SKM-1 (cell line): ENCODE measurements at regions not wholly inside any gene's neighbourhood (a gene's known extent, or its start where the extent isn't known, plus 50 kb on each side); places are given as distances from the start of the nearest gene placed in this dataset.

Experiments used
- DNase-seq: peaks from one replicate; lab custom pipeline; 2025; ENCODE audit not compliant: unreplicated experiment; lab: John Stamatoyannopoulos, UW

DNA sequence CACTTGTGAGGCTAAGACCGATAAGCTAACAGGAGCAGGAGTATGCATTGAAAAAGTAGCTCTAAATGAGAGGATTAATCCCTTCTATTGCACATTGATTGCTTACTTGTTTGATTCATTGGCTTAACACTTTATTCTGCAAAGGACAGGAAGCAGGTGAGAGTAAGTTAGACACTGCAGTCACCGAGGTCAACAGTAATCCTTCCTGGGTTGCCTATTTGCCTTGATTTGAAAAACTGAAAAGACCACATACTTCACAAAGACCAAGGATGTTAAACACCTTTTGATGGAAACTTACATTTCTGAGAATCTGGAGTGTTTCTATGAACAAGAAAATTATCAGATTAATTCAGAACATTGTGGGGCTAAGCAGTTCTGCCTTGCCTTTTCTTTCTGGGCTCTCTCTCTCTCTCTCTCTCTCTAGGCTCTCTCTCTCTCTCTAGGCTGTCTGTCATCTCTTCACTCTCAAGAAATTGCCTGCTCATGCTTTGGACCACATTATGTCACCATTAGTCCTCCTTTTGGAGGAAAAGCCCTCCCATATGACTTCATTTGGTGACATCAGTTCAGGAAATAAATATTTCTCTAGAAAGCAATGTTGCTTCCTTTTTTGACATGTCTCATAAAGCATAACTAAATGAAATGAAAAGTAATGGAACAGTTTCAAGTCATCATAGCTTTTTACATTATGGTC, 103.8 kb downstream of the TNFSF18 start:
- no peak for DNase-seq

DNA sequence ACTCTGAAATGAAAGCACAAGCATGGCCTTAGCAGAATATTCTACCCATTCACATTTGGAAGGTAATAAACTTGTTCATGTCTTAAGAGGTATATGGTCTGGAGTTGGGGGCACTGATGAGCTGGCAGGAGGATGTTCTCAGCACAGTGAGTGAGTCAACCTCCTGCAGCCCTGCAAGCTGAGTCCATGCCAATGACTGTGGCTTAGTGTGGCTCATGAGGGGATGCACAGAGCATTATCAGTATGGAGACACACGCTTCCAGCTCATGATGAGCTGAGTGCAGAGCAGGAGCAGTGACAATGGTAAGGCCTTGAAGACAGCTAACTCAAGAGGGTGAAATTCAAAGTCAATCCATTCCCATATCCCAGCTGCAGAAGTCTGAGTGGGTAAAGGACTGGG, 102.3 kb downstream of the TNFSF18 start:
- DNase-seq, result no peak

DNA sequence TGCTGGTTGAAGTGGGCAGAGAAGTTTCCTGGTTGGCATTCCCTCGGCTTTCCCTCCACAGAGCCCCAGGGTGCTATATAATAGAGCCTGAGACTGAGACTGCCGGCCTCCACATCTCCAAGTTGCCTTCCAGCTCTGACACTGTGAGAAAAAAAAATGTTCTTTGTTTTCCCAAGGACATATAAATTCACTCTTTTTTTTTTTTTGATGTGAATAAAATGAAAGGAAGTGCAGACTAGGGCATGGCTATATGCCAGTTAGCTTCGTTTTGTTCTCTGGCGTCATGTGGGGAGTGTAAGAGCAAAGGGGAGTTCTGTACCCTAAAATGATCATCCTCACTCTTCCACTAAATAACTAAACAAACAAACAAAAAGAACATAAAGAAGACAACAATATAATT, 101.6 kb downstream of the TNFSF18 start:
- no peak for DNase-seq

DNA sequence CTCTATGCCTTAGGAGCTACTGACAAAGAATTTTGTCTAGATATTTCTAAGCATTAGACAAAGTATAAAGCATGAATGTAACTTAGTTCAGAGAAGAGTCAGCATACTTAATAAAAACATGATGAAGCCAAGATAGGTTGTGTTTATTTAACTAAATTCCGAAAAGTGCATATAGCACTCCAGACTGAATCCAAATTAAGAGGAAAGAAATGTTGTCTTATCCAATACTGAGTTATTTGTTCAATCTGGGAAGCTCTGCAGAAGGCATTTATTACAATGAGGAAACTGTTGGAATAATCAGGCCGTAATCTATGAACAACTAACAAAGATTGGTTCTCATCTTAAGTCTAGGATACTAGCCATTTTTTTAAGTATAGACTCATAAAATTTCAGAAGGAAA, 100.2 kb downstream of the TNFSF18 start:
- DNase-seq, result no peak

DNA sequence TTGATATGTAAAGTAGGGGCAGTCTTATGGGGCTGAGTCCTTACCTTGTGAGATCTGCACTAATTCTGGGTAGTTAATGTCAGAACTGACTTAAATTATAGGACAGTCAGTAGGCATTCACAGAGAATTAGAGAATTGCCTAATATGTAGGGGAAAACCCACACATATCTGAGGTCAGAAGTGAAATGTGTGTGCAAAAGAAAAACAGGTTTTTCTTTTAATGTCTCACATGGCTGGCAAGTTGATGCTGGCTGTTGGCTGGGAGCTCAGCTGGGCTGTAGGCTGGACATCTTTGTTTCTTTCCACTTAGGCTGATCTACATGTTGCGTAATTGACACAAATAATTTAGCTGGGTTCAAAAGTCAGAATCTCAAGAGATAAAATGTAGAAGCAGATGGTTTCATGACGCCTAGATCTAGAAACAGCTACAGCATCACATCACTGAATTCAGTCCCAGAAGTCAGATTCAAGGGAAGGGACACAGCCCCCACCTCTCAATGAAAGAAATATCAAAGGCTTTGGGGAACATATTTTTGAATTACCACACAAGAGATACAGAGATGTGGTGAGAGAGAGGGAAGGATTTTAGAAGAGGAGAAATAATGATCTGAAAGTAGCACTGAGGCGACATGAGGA, 98.9 kb downstream of the TNFSF18 start:
- no peak for DNase-seq

DNA sequence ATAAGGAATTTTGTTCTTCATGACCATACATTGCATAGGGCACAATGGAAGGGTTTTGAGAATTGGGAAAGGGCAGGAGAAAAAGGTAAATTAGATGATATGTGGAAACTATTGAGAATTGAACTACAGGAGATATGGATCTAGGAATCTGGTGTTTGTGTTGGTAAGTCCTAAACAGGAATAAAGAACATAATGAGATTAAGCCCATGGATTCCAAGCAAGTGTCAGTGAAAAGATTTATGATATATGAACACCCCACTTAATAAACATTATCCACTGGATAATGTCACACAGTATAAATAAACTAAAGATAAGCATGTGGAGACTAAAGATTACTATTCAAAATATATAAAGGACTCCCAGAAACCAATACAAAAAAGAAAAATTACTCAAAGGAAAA, 98.2 kb downstream of the TNFSF18 start:
- no peak for DNase-seq

DNA sequence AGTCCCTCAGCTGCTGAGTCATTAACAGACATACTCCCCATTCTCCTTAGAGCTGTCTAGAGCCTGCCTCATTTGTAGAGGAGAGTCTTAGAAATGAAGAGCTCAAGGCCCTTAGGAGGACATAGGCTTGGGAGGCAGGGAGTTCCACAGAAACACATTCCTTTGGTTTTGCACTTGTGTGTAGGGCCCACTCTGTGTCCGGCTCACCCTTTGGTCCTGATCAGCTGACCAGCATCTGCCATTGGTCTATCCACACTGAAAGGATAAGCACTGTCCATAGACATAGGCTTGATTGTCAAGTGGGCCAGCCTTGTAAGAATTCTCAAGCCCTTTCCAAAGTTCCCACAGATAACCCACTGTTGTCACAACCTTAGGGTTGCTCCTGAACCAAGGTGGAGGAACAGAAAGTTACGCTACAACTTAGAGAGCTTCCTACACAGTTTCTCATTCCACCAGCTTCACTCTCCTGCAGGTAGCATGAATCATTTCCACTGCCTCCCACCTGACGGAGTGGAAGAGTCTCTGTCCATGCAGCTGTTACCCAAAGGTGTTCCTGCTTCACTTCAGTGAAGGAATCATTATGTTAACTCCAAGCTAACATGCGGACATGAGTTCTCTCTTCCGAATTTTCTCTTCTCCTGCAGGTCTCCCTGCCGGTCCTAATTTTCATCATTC, 96.1 kb downstream of the TNFSF18 start:
- no peak for DNase-seq

DNA sequence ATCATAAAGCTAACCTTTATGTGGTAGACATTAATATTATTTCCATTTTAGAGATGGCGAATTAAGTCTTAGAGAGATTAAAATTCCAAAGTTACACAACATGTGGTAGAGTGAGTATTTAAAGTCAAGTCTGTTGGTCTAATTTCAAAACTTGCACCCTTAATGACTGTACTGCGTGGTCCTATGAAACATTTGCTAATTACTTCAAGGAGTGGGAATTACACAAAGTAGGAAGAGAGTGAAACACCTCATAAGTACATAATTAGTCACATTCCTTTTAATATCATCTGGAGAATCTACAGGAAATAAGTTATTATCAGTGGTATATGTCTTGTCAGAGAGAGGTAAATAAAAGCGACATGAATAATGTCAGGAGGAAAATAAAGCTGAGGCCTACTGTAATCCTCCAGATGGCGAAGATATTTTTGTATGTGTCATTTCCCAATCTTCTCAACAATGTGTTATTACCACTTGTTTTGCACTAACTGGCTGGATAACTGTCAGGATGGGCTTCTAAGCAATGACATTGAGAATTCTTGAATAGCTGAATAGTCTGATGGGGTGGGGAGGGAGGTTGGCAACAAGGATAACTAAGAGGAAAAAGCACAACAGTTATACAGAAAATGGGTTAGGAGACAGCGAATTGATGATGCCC, 95.5 kb downstream of the TNFSF18 start:
- DNase-seq, result no peak

DNA sequence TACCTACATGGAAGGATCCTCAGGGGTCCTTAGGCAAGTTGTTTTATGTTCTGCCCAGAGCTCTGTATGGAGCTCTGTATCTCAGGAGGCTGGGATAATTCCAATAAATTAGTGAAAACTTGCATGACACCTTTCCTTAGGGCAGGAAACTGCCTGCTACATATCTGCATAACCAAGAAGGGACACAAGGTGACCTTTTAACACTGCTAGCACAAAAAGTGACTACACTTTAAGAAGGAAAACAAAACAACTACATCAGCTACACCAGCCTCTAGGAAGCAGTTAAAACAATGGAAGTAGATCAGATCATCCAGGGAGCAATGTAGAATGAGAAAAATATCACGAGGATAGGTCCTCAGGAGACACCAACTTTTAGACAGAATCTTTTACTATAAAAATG, 93.9 kb downstream of the TNFSF18 start:
- no peak for DNase-seq

DNA sequence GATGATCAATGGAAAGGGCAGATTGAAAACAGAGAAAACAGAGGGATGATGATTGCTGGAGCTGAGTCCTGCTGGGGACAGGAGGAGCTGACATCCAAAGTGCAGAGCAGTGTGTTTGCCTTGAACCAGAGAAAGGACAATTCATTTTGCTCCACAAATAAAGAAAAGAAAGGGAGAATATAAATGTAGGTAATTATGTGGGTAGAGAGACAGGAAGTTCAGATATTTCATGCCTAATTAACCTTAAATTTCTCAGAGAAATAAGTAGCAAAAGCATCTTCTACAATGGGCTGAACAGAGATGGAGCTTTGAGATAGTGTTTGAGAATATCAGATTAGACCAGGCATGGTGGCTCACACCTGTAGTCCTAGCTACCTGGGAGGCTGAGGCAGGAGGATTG, 93.2 kb downstream of the TNFSF18 start:
- DNase-seq, result no peak

DNA sequence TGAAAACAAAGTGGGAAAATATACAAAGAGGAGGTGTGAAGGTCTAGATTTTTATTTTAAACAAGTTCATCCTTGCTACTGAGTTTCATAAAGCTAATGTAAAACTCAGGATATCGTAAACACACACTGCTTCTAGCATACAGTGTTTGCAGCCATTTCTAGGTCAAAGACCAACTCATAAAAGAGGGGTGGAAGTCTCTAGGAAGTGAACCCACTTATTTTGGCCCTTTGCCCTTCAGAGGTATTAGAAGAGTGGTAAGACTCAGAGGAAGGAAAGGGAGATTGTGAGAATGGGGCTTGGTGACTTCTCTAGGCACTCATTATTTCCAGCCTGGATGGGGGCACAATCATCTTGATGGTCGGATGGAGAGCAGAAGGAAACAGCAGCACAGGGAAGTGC, 91.2 kb downstream of the TNFSF18 start:
- DNase-seq, result no peak

DNA sequence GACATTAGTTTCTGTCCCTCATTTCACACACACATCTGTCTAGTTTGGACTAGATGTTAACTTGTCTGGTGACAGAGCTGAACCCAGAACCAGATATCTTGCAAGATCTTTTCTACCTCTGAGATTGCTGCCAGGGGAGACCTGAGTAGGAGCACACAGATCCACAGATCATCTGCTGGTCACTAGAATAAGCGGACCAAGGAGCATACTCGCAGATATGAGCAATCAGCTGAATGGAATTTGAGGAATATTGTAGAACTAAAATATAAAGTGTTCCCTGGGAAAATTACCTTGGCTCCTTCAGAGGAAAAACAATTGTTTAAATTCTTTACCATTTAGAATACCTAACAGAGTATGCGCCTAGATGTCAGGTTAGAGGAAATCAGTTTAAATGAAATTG, 90.7 kb downstream of the TNFSF18 start:
- DNase-seq, result no peak

DNA sequence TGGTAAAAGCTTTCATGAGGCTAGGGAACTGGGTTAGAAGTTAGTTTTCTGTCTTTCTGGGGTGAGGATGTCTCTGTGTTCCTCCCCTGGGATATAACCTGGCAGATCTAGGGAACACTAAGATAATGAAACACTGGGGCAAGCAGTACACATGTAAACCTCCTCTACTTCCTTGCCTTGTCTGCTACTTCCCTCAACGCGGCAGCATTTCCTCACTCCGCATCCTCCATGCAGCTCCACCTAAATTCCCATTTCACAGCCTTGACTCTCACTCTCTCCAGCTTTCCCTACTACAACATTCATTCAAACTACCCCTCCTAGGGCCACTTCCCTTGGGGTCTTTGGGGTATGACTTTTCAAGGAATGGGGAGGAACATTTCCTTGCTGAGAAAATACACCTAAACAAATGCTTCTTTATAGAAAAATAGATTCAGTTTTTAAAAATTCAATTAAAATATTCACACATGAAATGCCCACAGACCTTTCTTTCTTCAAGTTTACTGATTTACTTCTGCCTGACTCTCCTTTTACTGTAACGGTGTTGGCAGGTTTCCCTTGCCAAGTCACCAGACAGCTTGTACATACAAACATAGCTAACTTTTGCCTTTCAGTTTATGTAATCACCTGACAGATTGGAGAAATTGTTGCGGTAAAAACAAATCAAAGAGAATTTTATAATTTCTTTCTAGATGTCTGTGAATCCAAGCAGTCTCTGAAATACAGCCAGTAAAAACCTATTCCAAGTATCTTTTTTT, 90.1 kb downstream of the TNFSF18 start:
- no peak for DNase-seq

DNA sequence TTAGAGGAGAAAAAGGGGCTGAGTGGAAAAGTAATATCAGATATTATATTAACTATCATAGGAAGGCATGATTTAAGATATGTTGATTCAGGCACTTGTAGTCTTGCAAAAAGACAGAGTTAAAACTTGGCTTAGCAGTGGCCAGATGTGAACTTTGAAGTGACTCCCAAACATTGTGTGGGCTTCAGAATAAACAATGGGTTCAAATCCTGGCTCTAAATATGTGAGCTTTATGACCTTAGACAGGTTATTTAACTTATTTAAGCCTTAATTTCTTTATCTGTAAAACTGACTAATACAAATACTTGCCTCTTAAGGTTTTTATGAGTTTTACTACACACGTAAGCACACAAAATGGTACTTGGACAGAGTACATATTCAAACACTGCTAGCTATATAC, 85.9 kb downstream of the TNFSF18 start:
- DNase-seq, result no peak

DNA sequence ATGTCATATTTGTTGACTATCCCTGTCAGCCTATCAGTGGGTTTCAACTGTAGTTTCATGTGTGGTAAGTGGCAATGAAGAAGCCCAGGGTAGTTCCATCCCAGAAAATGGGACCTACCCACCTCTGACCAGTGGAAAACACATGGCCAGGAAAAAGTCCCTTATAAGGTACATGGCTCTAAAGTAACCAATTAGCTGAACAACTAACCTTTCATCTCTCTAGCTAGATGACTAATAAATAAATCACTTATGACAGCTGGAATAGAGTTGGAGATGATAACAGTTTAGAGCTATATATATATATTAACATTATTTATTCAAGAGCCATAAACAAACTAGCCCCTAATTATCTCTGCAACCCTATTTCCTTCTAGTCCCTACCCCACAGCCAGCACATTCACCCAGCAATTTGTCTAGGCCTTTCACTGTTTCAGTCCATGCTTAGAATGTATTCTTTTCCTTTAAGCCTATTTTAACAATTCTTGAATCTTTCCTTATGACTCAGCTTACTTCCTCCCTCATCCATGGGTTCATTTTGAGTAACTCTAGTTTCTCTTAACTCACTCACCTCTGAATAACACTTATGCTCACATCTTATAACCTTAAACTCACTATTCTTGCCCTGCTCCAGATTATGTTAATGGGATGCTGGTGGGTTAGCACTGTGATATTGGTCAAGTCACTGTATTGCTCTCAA, 83.7 kb downstream of the TNFSF18 start:
- no peak for DNase-seq

DNA sequence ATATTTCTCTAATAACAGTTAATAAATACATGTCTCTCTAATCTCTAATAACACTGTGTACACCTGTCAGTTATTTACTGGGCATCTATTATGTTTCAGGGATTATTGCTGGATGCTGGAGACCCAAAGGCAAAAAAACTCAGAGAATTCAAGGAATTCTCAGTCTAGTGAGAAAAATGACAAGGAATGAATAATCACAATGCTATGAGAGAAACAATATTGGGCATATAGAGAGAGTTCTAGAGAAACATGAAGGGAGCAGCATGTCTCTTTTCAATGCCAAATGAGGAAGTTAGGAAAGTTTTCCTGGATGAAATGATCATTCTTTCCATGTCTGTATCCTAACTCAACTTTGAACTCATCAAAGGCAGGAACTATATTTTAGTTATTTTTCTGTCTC, 82.8 kb downstream of the TNFSF18 start:
- no peak for DNase-seq

DNA sequence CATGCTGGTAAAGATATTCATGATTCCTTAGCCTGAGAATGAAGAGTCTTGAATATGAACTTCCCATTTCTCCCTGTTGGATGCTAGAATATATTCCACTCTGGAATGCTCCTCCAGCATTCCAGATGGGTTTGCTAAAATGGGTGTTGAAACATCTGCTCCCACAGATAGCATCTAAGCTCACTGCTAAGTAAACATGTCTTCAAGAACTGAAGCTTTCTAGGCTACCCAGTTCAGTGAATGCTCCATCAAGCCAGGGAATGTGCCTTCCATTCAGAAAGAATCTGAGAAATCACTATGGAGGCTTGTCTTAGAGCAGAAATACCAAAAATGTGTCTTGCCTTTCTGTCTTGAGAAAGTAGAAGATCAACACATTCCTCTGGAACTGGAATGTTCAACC, 81.1 kb downstream of the TNFSF18 start:
- DNase-seq, result no peak

DNA sequence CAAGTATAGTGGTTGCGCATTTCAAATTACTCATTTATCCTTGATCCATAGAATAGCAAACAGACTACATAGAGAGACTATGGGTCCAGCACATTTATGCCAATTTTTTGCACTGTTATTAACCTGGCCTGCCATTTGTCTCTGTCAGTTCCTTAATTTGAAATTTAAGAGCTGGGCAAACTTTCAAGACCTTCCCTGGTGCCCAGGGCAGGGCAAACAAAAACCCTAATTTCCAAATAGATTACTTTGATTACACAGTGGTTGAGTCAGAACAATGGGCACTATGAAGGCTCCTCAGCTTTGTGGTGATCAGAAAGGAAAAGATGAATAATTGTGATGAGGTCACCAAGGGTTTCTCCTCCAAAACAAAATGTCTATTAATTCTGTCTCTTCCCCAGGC, 80.6 kb downstream of the TNFSF18 start:
- no peak for DNase-seq

DNA sequence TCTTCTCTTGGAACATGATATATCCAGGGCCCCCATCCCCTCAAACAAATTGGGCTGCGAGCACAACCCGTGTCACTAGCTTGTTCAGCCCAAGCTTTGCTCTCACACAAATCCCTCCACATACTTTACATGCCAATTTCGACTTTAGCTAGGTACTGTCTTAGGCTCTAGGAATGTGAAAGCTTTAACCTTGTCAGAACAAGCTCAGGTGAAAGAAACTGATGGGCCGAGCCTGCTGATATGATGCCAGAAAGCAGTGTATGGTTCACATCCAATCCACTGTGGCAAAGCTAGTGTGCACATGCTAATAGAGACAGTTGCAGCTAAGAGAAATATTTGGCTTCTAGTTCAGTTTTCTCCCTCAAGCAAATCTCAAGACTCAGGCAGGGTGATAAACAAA, 79.5 kb downstream of the TNFSF18 start:
- no peak for DNase-seq

DNA sequence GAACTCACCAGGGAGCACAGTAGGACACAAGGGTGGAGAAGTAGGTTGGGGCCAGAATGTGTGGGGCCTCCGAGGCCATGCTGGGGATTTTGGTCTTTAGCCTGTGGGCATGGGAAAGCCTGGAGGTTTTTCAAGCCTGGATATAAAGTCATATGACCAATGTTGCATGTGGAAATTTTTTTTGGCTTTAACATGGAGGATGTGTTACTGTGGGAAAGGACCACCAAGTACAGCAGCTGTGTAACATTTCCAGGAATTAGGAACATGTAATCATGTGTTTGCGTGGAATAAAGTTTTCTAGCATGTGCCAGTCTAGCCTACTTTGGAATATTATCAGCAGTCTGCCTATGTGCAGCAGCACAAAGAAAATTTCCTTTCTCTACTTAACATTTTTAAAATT, 78.5 kb downstream of the TNFSF18 start:
- no peak for DNase-seq

DNA sequence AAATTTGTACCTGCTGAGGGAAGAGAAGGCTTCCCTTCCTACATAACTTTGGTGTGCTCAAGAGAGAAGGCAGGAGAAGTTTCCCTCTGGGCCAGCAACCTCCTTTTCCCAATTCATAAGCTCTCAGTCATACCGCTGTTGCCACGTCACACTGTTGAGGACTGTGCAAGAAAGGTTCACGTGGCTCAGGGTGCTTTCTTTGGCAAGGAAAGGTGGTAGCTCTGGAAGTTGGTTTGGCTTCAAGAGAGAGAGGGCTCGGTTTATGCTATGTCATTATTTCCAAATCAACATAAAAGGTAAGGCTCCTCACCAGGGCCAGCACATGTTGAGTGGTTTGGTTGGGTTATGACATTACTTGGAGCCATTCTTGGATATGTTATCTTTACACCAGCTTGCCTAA, 77.3 kb downstream of the TNFSF18 start:
- DNase-seq, result no peak
